ENCODE measurements at regions not wholly inside any gene's neighbourhood (a gene's known extent, or its start where the extent isn't known, plus 50 kb on each side); places are given as distances from the start of the nearest gene placed in this dataset.

DNA sequence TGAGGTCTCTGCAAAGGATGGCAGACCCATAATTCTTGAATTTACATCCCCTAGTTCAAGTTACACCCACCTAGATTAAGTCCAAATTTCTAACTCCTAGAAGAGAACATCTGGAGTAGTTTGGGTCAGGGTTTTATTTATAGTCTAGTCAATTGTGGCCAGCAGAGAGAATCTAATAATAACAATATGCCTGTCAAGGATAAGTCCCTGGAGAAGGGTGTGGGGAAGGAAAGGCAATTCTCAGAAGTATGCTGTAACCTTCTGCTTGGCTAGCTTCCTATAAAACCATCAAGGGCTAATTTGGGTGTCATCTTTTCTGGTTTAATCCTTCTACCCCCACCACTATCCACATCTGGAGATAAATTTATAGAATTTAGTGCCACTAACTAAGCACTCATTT, 52.8 kb upstream of the SEMA3E start:
- DNase-seq (no peak), ATAC-seq (no peak)
- intact Hi-C loops (cut with DNase I) = no loop called here
- Histone ChIP-seq H3K27me3 (no peaks in the 10 kb centered on the region), H3K36me3 (no peaks in the 10 kb centered on the region), H3K4me1 (no peaks in the 10 kb centered on the region), H3K9me3 (no peaks in the 10 kb centered on the region), H3K4me3 (no peak overlapping the region), H3K27ac (no peak overlapping the region)
- TF ChIP-seq, protein P1, sequence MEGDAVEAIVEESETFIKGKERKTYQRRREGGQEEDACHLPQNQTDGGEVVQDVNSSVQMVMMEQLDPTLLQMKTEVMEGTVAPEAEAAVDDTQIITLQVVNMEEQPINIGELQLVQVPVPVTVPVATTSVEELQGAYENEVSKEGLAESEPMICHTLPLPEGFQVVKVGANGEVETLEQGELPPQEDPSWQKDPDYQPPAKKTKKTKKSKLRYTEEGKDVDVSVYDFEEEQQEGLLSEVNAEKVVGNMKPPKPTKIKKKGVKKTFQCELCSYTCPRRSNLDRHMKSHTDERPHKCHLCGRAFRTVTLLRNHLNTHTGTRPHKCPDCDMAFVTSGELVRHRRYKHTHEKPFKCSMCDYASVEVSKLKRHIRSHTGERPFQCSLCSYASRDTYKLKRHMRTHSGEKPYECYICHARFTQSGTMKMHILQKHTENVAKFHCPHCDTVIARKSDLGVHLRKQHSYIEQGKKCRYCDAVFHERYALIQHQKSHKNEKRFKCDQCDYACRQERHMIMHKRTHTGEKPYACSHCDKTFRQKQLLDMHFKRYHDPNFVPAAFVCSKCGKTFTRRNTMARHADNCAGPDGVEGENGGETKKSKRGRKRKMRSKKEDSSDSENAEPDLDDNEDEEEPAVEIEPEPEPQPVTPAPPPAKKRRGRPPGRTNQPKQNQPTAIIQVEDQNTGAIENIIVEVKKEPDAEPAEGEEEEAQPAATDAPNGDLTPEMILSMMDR (IDR thresholded peaks at IDR 0.05) = no peak
- no peak for TF ChIP-seq POLR2A (IDR thresholded peaks at IDR 0.05)

Measured in right lobe of liver (tissue), 6 donors.